ENCODE measurements at regions not wholly inside any gene's neighbourhood (a gene's known extent, or its start where the extent isn't known, plus 50 kb on each side); places are given as distances from the start of the nearest gene placed in this dataset.

- no peak for TF ChIP-seq PKNOX1 (IDR thresholded peaks at IDR 0.05)
- no peak for TF ChIP-seq FOXM1 (IDR thresholded peaks at IDR 0.05; ENCODE audit: borderline replicate concordance)
- no peak for TF ChIP-seq TARDBP (IDR thresholded peaks at IDR 0.05)
- no peak for TF ChIP-seq SP1 (IDR thresholded peaks at IDR 0.05)
- no peak for TF ChIP-seq HDGF (IDR thresholded peaks at IDR 0.05; ENCODE audit: borderline replicate concordance)
- no peak for TF ChIP-seq BHLHE40 (IDR thresholded peaks at IDR 0.05; ENCODE audit: borderline replicate concordance)
- no peak for TF ChIP-seq ZNF384 (IDR thresholded peaks at IDR 0.05)
- no peak for TF ChIP-seq LEF1 (IDR thresholded peaks at IDR 0.05; ENCODE audit: borderline replicate concordance)
- no peak for TF ChIP-seq NFRKB (IDR thresholded peaks at IDR 0.05)
Observed at GRCh38 chr3:117524890-117525289, 815.3 kb downstream of the TUSC7 start.
